ENCODE measurements at regions not wholly inside any gene's neighbourhood (a gene's known extent, or its start where the extent isn't known, plus 50 kb on each side); places are given as distances from the start of the nearest gene placed in this dataset.

DNA sequence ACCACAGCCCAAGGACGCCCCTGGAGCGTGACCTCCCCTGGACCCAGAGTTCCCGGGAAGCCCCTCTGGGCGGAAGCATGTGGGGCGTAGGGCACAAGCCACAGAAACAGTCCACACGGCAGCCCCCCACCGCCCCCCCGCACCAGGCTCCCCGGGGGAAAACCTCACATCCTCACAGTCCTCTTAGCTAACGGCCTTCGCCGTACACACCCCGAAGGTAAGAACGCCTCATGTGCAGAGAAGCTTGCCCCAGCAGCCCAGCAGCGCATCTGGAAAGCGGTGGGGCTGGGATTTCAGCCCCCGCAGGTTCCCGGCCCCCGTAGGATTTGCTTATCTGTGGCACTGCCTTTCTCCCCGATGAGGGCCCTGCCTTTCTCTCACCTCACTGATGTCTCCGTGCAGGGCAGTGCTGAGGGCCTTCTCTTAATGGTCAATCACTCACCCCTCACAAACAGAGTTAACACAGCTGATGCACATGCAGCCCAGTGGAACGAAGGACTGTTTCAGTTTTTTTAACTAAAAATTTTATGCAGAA, 309.2 kb downstream of the BRD1 start:
- Histone ChIP-seq H2AFZ (ENCODE audit: low read depth, low read length, poor library complexity, severe bottlenecking) (no peak overlapping the region), H3K4me3 (replicated peaks in 1 of 2; ENCODE audit: low read depth in 1 of 2, low read length in 2 of 2) (no peak overlapping the region), H3K4me1 (ENCODE audit: control insufficient read depth in 1 of 2, insufficient read depth in 2 of 2, low read length in 2 of 2) (no peaks in the 10 kb centered on the region), H4K20me1 (ENCODE audit: insufficient read depth) (no peaks in the 10 kb centered on the region), H3K27ac (ENCODE audit: low read depth, low read length) (no peak overlapping the region), H3K9me3 (ENCODE audit: control insufficient read depth in 1 of 2, insufficient read depth in 1 of 2, low read depth in 1 of 2, low read length in 2 of 2) (no peaks in the 10 kb centered on the region), H3K79me2 (ENCODE audit: insufficient read depth, low read length) (no peaks in the 10 kb centered on the region), H3K9me2 (ENCODE audit: insufficient read depth) (no peaks in the 10 kb centered on the region), H3K27me3 (ENCODE audit: insufficient read depth, low read length) (no peaks in the 10 kb centered on the region), H3K36me3 (ENCODE audit: control insufficient read depth in 1 of 2, insufficient read depth in 2 of 2, low read length in 2 of 2) (no peaks in the 10 kb centered on the region), H3K9ac (ENCODE audit: low read length) (no peak overlapping the region), H3K4me2 (ENCODE audit: low read length) (no peak overlapping the region)
- intact Hi-C loops (cut with micrococcal nuclease), result no loop called here
- DNase-seq (ENCODE audit: low read depth, low spot score) (no peak), ATAC-seq (no peak)
- ChIA-PET POLR2A (no interaction called here), CTCF (no interaction called here), RAD21 (ENCODE audit: low non-redundant PET in 1 of 2, low total read pairs in 2 of 2, uncharacterized antibody in 2 of 2, unreplicated experiment in 2 of 2) (no interaction called here)
- BruUV-seq (replicated peaks), result no TSS peak
- TF ChIP-seq, protein P1, sequence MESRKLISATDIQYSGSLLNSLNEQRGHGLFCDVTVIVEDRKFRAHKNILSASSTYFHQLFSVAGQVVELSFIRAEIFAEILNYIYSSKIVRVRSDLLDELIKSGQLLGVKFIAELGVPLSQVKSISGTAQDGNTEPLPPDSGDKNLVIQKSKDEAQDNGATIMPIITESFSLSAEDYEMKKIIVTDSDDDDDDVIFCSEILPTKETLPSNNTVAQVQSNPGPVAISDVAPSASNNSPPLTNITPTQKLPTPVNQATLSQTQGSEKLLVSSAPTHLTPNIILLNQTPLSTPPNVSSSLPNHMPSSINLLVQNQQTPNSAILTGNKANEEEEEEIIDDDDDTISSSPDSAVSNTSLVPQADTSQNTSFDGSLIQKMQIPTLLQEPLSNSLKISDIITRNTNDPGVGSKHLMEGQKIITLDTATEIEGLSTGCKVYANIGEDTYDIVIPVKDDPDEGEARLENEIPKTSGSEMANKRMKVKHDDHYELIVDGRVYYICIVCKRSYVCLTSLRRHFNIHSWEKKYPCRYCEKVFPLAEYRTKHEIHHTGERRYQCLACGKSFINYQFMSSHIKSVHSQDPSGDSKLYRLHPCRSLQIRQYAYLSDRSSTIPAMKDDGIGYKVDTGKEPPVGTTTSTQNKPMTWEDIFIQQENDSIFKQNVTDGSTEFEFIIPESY (IDR thresholded peaks at IDR 0.05; ENCODE audit: extremely low read depth, insufficient replicate concordance, low read length), result no peak
- TF ChIP-seq, protein P2, sequence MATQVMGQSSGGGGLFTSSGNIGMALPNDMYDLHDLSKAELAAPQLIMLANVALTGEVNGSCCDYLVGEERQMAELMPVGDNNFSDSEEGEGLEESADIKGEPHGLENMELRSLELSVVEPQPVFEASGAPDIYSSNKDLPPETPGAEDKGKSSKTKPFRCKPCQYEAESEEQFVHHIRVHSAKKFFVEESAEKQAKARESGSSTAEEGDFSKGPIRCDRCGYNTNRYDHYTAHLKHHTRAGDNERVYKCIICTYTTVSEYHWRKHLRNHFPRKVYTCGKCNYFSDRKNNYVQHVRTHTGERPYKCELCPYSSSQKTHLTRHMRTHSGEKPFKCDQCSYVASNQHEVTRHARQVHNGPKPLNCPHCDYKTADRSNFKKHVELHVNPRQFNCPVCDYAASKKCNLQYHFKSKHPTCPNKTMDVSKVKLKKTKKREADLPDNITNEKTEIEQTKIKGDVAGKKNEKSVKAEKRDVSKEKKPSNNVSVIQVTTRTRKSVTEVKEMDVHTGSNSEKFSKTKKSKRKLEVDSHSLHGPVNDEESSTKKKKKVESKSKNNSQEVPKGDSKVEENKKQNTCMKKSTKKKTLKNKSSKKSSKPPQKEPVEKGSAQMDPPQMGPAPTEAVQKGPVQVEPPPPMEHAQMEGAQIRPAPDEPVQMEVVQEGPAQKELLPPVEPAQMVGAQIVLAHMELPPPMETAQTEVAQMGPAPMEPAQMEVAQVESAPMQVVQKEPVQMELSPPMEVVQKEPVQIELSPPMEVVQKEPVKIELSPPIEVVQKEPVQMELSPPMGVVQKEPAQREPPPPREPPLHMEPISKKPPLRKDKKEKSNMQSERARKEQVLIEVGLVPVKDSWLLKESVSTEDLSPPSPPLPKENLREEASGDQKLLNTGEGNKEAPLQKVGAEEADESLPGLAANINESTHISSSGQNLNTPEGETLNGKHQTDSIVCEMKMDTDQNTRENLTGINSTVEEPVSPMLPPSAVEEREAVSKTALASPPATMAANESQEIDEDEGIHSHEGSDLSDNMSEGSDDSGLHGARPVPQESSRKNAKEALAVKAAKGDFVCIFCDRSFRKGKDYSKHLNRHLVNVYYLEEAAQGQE (IDR thresholded peaks at IDR 0.05; ENCODE audit: low read depth), result no peak
- TF ChIP-seq SRF (IDR thresholded peaks at IDR 0.05; ENCODE audit: low read depth) (no peak), POLR2AphosphoS5 (IDR thresholded peaks at IDR 0.05; ENCODE audit: low read depth, low read length) (no peak), ZFX (IDR thresholded peaks at IDR 0.05) (no peak), ELF1 (IDR thresholded peaks at IDR 0.05; ENCODE audit: borderline replicate concordance, low read depth) (no peak), FOSL1 (IDR thresholded peaks at IDR 0.05; ENCODE audit: low read depth) (no peak), ZNF274 (IDR thresholded peaks at IDR 0.05; ENCODE audit: low read depth, low read length) (no peak), SP1 (IDR thresholded peaks at IDR 0.05; ENCODE audit: low read depth) (no peak), CEBPB (IDR thresholded peaks at IDR 0.05; ENCODE audit: low read depth) (no peak), EZH2phosphoT487 (IDR thresholded peaks at IDR 0.05; ENCODE audit: borderline replicate concordance) (no peak)
- TF ChIP-seq, protein P3, sequence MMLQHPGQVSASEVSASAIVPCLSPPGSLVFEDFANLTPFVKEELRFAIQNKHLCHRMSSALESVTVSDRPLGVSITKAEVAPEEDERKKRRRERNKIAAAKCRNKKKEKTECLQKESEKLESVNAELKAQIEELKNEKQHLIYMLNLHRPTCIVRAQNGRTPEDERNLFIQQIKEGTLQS (IDR thresholded peaks at IDR 0.05), result no peak
- TF ChIP-seq, protein P4, sequence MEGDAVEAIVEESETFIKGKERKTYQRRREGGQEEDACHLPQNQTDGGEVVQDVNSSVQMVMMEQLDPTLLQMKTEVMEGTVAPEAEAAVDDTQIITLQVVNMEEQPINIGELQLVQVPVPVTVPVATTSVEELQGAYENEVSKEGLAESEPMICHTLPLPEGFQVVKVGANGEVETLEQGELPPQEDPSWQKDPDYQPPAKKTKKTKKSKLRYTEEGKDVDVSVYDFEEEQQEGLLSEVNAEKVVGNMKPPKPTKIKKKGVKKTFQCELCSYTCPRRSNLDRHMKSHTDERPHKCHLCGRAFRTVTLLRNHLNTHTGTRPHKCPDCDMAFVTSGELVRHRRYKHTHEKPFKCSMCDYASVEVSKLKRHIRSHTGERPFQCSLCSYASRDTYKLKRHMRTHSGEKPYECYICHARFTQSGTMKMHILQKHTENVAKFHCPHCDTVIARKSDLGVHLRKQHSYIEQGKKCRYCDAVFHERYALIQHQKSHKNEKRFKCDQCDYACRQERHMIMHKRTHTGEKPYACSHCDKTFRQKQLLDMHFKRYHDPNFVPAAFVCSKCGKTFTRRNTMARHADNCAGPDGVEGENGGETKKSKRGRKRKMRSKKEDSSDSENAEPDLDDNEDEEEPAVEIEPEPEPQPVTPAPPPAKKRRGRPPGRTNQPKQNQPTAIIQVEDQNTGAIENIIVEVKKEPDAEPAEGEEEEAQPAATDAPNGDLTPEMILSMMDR (IDR thresholded peaks at IDR 0.05 in 2 of 3, conservative IDR thresholded peaks at IDR 0.05 in 1 of 3; ENCODE audit: borderline replicate concordance in 1 of 3, insufficient read depth in 1 of 3, low read depth in 2 of 3, low read length in 2 of 3), result no peak
- TF ChIP-seq, protein P5, sequence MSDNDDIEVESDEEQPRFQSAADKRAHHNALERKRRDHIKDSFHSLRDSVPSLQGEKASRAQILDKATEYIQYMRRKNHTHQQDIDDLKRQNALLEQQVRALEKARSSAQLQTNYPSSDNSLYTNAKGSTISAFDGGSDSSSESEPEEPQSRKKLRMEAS (IDR thresholded peaks at IDR 0.05), result no peak
